ENCODE measurements at regions not wholly inside any gene's neighbourhood (a gene's known extent, or its start where the extent isn't known, plus 50 kb on each side); places are given as distances from the start of the nearest gene placed in this dataset.

DNA sequence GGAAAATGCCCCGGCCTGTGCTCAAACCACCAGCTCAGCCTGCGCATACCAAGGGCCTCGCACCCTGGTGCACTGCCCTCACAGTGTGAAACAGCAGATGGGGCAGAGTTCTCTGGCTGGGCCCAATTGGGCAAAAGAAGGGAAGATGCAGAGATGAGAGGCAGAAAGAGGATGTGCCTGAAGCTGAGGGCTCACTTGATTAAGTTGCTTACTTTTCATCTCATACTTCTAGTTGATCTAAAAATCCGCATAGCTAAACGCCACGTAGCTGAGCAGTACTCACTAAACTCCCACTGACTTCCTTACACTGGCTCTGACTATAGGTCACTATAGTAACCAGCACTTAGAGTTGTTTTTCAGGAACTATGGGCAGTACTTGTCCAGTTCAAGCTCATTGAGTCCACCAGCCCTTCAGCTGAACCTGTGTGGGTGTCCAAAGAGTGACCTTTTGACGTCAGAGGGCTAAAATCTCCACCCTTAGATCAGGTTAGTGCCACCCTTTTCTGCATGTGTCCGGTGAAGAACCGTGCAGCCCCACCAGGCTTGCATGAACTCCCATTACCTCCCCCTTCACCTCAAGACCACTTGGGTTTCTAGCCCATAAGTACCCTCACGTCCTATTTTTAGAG, 215.2 kb downstream of the AUH start:
- no peak for DNase-seq (ENCODE audit: low read depth in 2 of 2)
- TF ChIP-seq, protein P1, sequence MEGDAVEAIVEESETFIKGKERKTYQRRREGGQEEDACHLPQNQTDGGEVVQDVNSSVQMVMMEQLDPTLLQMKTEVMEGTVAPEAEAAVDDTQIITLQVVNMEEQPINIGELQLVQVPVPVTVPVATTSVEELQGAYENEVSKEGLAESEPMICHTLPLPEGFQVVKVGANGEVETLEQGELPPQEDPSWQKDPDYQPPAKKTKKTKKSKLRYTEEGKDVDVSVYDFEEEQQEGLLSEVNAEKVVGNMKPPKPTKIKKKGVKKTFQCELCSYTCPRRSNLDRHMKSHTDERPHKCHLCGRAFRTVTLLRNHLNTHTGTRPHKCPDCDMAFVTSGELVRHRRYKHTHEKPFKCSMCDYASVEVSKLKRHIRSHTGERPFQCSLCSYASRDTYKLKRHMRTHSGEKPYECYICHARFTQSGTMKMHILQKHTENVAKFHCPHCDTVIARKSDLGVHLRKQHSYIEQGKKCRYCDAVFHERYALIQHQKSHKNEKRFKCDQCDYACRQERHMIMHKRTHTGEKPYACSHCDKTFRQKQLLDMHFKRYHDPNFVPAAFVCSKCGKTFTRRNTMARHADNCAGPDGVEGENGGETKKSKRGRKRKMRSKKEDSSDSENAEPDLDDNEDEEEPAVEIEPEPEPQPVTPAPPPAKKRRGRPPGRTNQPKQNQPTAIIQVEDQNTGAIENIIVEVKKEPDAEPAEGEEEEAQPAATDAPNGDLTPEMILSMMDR (IDR thresholded peaks at IDR 0.05; ENCODE audit: low read depth, low read length) = no peak
- H3K4me3 ChIP-seq (replicated peaks in 1 of 2; ENCODE audit: low read depth in 2 of 2, low read length in 2 of 2) = no peak overlapping the region

DNA sequence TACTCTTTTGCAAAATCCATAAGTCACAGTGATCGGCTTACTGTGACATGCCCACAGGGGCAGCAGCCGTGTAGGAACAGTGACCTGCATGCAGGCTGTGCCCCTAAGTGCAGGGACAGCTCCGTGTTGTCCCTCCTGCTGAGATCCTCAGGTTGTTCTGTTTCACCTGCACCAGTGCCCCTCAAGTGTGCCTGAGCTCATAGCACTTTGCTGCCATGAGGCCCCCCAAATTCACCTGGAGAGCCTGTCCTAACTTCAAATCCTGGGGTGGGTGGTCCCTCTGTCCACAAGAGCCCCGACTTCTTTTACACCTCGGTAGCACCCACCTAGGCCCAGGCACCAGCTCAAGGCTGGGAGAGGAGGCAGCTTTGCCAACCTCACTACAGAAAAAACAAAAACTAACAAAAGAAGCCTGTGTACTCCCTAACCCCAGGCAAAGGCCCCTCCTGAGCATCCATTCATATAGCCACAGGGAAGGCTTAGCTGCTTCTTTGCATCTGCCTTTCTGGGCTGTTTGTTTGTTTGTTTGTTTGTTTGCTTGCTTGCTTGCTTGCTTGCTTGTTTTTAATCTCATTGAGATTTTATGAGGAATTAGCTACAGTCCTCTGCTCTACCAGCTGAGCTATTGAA, 214.5 kb downstream of the AUH start:
- H3K4me3 ChIP-seq (replicated peaks in 1 of 2; ENCODE audit: low read depth in 2 of 2, low read length in 2 of 2) = no peak overlapping the region
- TF ChIP-seq, protein P1 (IDR thresholded peaks at IDR 0.05; ENCODE audit: low read depth, low read length) = no peak
- no peak for DNase-seq (ENCODE audit: low read depth in 2 of 2)

DNA sequence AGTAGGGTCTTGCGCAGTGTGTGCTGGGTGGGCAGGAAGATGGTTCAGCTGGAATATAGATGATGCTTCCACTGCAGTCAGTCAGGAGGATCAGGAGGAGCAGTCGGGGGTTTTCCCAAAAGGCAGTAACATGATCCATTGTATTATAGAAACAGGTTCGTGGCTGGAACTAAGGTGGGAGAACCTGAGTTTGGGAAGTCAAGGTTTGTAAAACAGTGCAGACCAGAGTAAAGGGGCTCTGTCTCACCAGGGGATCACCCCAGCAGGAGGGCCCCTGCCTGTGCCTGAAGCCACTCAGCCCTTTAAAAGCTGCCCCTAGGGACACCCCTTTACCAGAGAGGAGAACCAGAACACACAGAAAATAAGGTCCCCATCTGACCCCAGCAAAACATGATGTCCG, 213.4 kb downstream of the AUH start:
- no peak for DNase-seq (ENCODE audit: low read depth in 2 of 2)
- TF ChIP-seq, protein P1 (IDR thresholded peaks at IDR 0.05; ENCODE audit: low read depth, low read length) = no peak
- no peak overlapping the region for H3K4me3 ChIP-seq (replicated peaks in 1 of 2; ENCODE audit: low read depth in 2 of 2, low read length in 2 of 2)

DNA sequence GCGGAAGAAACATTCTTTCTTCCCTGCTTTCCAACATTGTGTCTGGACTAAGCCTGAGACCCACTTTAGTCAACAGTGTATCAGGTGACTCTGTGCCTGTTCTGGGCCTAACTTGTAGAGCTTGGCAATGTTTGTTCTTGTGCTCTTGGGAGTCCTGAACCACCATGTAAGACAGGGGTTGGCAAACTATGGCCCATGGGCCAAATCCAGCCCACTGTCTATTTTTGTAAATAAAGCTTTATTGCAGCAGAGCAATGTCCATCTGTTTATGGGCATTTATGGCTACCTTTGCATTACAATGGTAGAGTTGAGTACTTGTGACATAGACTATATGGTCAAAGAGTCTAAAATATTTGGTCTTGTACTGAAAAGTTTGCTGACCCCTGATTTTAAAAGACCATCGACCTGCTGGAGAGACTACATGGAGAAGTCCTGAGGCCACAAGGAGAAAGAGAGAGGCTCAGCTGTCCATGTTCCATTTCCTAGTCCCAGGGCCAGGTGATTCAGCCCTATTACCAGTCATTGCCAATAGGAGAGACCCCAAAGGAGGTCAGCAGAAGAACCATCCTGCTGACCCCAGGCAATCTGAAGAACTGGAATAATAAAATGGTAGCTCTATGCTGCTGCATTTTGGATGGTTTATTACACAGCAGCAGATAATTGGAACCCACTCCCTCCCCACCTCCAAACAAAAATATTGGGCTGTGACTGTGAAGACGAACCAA, 211.3 kb downstream of the AUH start:
- no peak overlapping the region for H3K4me3 ChIP-seq (replicated peaks in 1 of 2; ENCODE audit: low read depth in 2 of 2, low read length in 2 of 2)
- DNase-seq (ENCODE audit: low read depth in 2 of 2) = no peak
- TF ChIP-seq, protein P1 (IDR thresholded peaks at IDR 0.05; ENCODE audit: low read depth, low read length) = no peak

DNA sequence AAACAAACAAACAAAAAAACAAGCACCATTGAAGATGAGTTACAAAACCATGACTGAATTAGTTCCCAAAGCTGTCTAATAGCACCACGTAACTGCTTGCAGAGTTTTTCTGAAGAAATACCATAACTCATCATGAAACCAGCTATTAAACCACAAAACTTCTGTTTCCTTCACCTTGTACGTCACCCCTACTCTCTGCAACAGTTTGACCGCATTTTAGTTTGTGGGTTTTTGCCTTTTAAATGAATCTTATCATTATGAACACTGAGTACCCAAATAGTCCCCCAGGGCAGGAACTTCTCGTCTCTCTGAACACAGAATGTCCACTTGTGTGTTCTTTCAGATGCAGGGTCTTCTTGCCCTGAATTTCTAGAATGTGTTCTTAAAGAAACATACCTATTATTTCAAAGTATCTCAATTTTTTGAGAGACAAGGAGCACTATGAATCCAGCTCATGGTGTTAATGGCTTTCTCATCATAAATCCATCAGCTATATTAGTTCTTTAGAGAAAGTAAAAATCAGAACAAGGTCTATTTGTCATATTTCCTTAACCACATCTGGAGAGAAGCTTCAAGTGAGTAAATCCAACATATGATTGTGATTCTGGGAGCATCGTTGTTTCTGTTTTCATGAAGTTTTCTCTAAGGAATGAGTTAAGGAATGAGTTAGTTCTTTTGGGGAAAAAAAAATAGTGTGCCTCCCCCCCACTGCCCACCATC, 210.6 kb downstream of the AUH start:
- TF ChIP-seq, protein P1 (IDR thresholded peaks at IDR 0.05; ENCODE audit: low read depth, low read length) = no peak
- no peak overlapping the region for H3K4me3 ChIP-seq (replicated peaks in 1 of 2; ENCODE audit: low read depth in 2 of 2, low read length in 2 of 2)
- peak; percentile 48 to 74 for DNase-seq (ENCODE audit: low read depth in 2 of 2)

DNA sequence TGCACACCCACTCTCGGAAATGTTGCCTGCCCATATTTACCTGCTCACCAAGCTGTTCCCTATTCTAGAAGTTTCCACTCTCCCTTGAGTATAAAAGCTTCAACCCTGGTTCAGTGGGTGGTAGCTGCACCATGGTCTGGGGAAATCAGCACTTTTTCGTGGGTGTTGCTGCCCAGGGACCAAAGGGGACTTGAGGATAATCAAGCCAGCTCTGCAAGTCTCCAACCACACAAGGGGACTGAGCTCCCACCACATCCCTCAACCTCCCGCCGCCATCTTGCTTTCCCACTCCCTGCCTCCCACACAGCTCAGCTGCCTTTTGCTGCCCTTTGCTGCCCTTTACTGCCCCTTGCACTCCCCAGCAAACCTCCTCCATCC, 210.0 kb downstream of the AUH start:
- DNase-seq (ENCODE audit: low read depth in 2 of 2) = no peak
- no peak overlapping the region for H3K4me3 ChIP-seq (replicated peaks in 1 of 2; ENCODE audit: low read depth in 2 of 2, low read length in 2 of 2)
- TF ChIP-seq, protein P1 (IDR thresholded peaks at IDR 0.05; ENCODE audit: low read depth, low read length) = no peak
